ENCODE measurements at regions not wholly inside any gene's neighbourhood (a gene's known extent, or its start where the extent isn't known, plus 50 kb on each side); places are given as distances from the start of the nearest gene placed in this dataset.

DNA sequence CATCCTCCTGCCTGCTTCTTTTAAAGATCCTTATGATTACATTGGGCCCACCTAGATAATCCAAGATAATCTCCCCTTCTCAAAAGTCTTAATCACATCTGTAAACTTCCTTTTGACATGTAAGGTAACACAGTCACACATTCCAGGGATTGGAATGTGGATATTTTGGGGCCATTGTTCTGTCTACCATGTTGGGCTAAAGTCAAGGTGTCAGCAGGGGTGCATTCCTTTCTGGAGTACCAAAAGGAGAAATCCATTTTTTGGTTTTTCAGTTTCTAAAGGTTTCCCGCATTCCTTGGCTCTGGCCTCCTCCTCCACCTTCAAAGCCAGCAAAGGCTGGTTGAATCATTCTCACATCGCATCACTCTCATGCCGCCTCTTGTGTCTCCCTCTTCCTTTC lies 197.6 kb upstream of the NFE2L3 start:
- DNase-seq (ENCODE audit: low spot score in 2 of 2), result no peak
- 96 to 98% methylated on average over 3 of the region's 3 CpGs for WGBS, 2 donors
- intact Hi-C loops (cut with DNase I; ENCODE audit: low total_unique reads), result no loop called here
- no peak overlapping the region for H3K4me3 ChIP-seq (ENCODE audit: low read depth, poor library complexity, severe bottlenecking)
- TF ChIP-seq POLR2A (IDR thresholded peaks at IDR 0.05) (no peak), CTCF (IDR thresholded peaks at IDR 0.05) (no peak)

- DNase-seq (ENCODE audit: low spot score in 2 of 2), result no peak
- intact Hi-C loops (cut with DNase I; ENCODE audit: low total_unique reads), result no loop called here
- H3K4me3 ChIP-seq (ENCODE audit: low read depth, poor library complexity, severe bottlenecking), result no peak overlapping the region
- WGBS, 2 donors, result 55% methylated on average over 5 of the region's 5 CpGs
- TF ChIP-seq POLR2A (IDR thresholded peaks at IDR 0.05), result no peak
- TF ChIP-seq CTCF (IDR thresholded peaks at IDR 0.05), result no peak
Observed at GRCh38 chr7:25959168-25959734, 192.7 kb upstream of the NFE2L3 start.

GRCh38 chr7:25963733-25964132 lies 188.3 kb upstream of the NFE2L3 start:
- DNase-seq (ENCODE audit: low spot score in 2 of 2), result no peak
- no peak for TF ChIP-seq CTCF (IDR thresholded peaks at IDR 0.05)
- no peak for TF ChIP-seq POLR2A (IDR thresholded peaks at IDR 0.05)
- H3K4me3 ChIP-seq (ENCODE audit: low read depth, poor library complexity, severe bottlenecking), result no peak overlapping the region
- intact Hi-C loops (cut with DNase I; ENCODE audit: low total_unique reads), result no loop called here
- WGBS, 2 donors, result 87 to 94% methylated on average over 3 of the region's 3 CpGs

DNA sequence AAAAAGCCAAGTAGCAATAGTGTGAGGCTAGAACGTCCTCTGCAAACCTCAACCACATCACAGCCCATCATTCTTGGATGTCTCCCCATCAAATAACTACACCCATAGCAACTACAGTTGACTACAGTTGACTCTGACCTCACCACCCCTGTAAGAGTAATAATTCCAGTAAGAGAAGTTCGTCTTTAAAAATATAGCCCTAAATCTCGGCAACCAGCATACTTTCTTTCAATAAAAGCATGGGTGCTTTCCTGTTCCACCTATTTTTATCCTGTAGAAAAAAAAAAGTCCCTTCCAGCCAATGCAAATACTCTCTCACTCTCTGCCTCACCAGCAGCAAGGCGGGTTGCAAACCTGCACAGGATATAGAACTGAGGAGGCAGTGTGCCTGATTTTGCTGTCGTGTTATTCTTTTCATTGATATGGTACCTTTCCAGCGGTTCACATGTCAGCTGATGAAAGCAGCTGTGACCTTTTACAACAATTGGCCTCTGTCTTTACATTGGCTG lies 187.5 kb upstream of the NFE2L3 start:
- TF ChIP-seq POLR2A (IDR thresholded peaks at IDR 0.05) (no peak), CTCF (IDR thresholded peaks at IDR 0.05) (no peak)
- 35 to 36% methylated on average over 6 of the region's 6 CpGs for WGBS, 2 donors
- DNase-seq (ENCODE audit: low spot score in 2 of 2), result no peak

DNA sequence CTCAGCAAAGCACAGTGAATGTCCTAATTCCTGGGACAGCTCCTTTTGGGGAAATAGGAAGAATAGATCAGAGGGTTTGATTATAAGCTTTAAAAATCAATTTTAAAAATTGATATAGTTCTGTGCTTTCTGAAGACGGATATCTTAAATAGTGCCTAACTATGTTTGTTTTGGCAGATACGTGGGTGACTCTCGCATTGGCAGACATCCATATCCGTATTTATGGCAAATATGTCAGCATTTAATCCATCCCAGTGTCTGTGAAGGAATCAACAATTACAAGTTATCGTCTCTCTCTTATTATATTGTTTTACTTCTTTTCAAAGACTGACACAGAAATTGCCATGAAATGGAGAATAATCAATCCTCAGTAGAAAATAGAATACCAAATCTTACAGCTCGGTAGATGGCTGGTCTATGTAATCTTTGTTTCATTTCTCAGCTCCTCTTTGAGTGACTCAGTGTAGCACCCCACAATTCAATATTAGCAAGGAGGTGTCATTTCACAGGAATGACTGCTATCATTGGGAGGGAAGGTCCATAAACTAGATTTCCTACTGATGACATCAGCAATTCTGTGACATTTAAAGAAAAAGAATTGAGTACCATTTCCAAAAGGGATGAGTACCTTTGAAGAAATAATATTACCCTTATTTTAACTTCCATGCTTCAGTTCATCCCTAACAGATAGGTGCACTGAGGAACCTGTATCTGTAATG lies 186.4 kb upstream of the NFE2L3 start:
- 27 to 29% methylated on average over 6 of the region's 6 CpGs for WGBS, 2 donors
- intact Hi-C loops (cut with DNase I; ENCODE audit: low total_unique reads), result no loop called here
- no peak for TF ChIP-seq CTCF (IDR thresholded peaks at IDR 0.05)
- TF ChIP-seq POLR2A (IDR thresholded peaks at IDR 0.05), result no peak

More for the DNA sequence above, 187.5 kb upstream of the NFE2L3 start:
- intact Hi-C loops (cut with DNase I; ENCODE audit: low total_unique reads), result no loop called here
- no peak overlapping the region for H3K4me3 ChIP-seq (ENCODE audit: low read depth, poor library complexity, severe bottlenecking)

More for the DNA sequence above, 186.4 kb upstream of the NFE2L3 start:
- no peak for DNase-seq (ENCODE audit: low spot score in 2 of 2)
- H3K4me3 ChIP-seq (ENCODE audit: low read depth, poor library complexity, severe bottlenecking), result no peak overlapping the region
